ENCODE measurements at regions not wholly inside any gene's neighbourhood (a gene's known extent, or its start where the extent isn't known, plus 50 kb on each side); places are given as distances from the start of the nearest gene placed in this dataset.

DNA sequence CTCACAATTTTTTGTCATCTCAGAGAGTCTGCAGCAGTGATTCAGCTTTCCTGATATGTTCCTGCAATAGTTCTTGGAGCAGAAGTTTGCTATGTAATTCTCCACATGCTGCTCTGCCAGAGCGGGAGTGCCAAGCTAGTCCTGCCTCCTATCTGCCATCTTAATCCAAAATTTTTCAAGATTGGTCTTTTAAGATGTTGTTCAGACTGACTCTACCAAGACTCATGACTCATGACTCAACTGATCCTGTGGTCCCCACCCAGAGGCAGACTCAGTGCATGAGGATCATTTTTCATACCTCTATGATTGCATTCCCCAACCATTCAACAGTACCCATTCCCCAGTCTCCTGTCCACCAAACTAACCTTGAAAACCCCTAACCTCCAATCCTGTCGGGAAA, 470.8 kb downstream of the INHBA start:
- TF ChIP-seq POLR2A (IDR thresholded peaks at IDR 0.05): no peak
- TF ChIP-seq, protein P1, sequence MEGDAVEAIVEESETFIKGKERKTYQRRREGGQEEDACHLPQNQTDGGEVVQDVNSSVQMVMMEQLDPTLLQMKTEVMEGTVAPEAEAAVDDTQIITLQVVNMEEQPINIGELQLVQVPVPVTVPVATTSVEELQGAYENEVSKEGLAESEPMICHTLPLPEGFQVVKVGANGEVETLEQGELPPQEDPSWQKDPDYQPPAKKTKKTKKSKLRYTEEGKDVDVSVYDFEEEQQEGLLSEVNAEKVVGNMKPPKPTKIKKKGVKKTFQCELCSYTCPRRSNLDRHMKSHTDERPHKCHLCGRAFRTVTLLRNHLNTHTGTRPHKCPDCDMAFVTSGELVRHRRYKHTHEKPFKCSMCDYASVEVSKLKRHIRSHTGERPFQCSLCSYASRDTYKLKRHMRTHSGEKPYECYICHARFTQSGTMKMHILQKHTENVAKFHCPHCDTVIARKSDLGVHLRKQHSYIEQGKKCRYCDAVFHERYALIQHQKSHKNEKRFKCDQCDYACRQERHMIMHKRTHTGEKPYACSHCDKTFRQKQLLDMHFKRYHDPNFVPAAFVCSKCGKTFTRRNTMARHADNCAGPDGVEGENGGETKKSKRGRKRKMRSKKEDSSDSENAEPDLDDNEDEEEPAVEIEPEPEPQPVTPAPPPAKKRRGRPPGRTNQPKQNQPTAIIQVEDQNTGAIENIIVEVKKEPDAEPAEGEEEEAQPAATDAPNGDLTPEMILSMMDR (IDR thresholded peaks at IDR 0.05): no peak
- no peaks in the 10 kb centered on the region for H3K4me1 ChIP-seq
- DNase-seq (no peak), ATAC-seq (no peak)
- no peak overlapping the region for H3K27ac ChIP-seq
- no peak overlapping the region for H3K4me3 ChIP-seq
- intact Hi-C loops (cut with DNase I): no loop called here
- H3K9me3 ChIP-seq: no peaks in the 10 kb centered on the region
- 86% methylated on average over 1 of the region's 2 CpGs for WGBS (ENCODE audit: insufficient coverage, low coverage, low lambda C conversion rate, missing lambda C conversion rate)
- no peaks in the 10 kb centered on the region for H3K36me3 ChIP-seq
- no peaks in the 10 kb centered on the region for H3K27me3 ChIP-seq

DNA sequence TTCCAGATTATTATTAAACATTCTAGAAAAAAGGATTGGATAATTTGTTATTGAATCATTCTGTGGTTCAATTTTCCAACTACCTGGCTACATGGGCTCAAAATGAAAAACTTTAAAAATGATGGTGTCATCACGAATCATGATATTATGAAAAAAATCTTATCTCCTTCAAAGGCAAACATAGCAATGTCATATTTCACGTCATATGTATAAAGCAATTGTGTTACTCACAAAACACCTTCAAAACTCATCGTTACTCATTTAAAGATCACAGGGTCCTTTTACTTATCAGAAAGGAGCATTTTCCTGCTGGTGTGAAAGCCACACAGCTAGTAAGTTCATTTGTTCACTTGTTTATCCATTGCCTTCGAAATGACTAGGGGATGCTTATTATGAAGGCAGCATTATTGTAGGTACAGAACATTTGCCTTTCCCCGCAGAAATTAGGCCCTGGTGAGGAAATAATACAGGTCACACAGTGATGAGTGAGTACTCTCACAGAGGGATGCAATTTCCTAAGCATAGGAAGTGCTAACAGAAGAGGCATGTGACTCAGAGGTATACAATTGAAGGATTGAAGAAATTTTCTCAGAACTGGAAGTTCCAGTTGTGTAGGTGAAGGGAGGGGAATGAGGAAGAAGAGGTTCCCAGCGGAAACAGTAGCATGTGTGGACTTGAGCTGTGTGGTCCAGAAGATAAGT, 478.7 kb downstream of the INHBA start:
- no peaks in the 10 kb centered on the region for H3K27me3 ChIP-seq
- ATAC-seq: no peak
- TF ChIP-seq, protein P1 (IDR thresholded peaks at IDR 0.05): no peak
- TF ChIP-seq POLR2A (IDR thresholded peaks at IDR 0.05): no peak
- H3K36me3 ChIP-seq: no peaks in the 10 kb centered on the region
- H3K9me3 ChIP-seq: no peaks in the 10 kb centered on the region
- no peak overlapping the region for H3K27ac ChIP-seq
- intact Hi-C loops (cut with DNase I): no loop called here
- no peak for DNase-seq
- 83% methylated on average over 6 of the region's 6 CpGs for WGBS (ENCODE audit: insufficient coverage, low coverage, low lambda C conversion rate, missing lambda C conversion rate)
- no peak overlapping the region for H3K4me3 ChIP-seq
- no peaks in the 10 kb centered on the region for H3K4me1 ChIP-seq

DNA sequence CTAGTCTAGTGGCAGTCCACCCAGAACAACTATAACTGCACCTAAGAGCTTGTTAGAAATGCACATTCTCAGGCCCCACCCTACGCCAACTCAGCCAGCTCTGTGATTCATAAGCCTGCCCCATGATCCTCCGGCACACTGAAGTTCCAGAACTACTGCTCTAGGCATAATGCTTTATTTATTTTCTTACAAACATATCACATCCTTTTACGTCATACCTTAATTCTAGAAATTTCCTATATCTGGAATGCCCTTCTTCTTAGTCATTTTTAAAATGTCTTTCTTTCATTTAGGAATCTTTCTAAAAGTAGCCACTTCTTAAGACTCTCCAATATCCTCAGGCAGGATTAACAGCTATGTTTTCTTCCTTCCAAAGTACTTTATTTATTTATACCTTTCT, 480.1 kb downstream of the INHBA start:
- ATAC-seq: no peak
- DNase-seq: no peak
- 77% methylated on average over 3 of the region's 3 CpGs for WGBS (ENCODE audit: insufficient coverage, low coverage, low lambda C conversion rate, missing lambda C conversion rate)

DNA sequence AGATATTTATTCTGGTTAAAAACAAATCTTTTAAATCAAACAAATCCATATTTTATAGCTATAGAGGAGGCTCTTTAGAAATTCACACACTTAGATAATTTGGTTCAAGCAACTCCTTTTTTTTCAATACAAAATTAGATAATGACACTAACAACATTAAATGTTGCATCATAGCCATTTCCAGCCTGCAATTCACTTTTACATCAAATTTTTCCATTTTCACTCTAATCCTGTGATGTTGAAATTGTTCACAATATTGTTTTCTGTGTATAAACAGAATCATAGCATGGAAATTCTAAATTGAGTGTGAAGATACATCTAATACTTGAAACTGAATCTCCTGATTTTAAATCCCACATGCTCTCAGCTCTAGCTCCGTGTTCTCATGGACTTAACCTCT, 482.6 kb downstream of the INHBA start:
- TF ChIP-seq POLR2A (IDR thresholded peaks at IDR 0.05): no peak
- TF ChIP-seq, protein P1 (IDR thresholded peaks at IDR 0.05): no peak
- H3K9me3 ChIP-seq: no peaks in the 10 kb centered on the region
- H3K27ac ChIP-seq: no peak overlapping the region
- 44% methylated on average over 1 of the region's 1 CpG for WGBS (ENCODE audit: insufficient coverage, low coverage, low lambda C conversion rate, missing lambda C conversion rate)
- ATAC-seq (no peak), DNase-seq (no peak)
- H3K27me3 ChIP-seq: no peaks in the 10 kb centered on the region
- H3K36me3 ChIP-seq: no peaks in the 10 kb centered on the region
- intact Hi-C loops (cut with DNase I): no loop called here
- H3K4me1 ChIP-seq: no peaks in the 10 kb centered on the region
- no peak overlapping the region for H3K4me3 ChIP-seq

More for the DNA sequence above, 480.1 kb downstream of the INHBA start:
- no peak overlapping the region for H3K27ac ChIP-seq
- no peaks in the 10 kb centered on the region for H3K9me3 ChIP-seq
- no peaks in the 10 kb centered on the region for H3K4me1 ChIP-seq
- intact Hi-C loops (cut with DNase I): no loop called here
- no peaks in the 10 kb centered on the region for H3K36me3 ChIP-seq
- H3K4me3 ChIP-seq: no peak overlapping the region
- no peaks in the 10 kb centered on the region for H3K27me3 ChIP-seq
- TF ChIP-seq POLR2A (IDR thresholded peaks at IDR 0.05): no peak
- TF ChIP-seq, protein P1 (IDR thresholded peaks at IDR 0.05): no peak

Measured in right lobe of liver (tissue), 6 donors.